ENCODE measurements at regions not wholly inside any gene's neighbourhood (a gene's known extent, or its start where the extent isn't known, plus 50 kb on each side); places are given as distances from the start of the nearest gene placed in this dataset.
"Not testable (repeated sequence)": the region's sequence is repeated elsewhere in the genome, so short reads cannot be mapped to it uniquely, and the experiment has no call there.

DNA sequence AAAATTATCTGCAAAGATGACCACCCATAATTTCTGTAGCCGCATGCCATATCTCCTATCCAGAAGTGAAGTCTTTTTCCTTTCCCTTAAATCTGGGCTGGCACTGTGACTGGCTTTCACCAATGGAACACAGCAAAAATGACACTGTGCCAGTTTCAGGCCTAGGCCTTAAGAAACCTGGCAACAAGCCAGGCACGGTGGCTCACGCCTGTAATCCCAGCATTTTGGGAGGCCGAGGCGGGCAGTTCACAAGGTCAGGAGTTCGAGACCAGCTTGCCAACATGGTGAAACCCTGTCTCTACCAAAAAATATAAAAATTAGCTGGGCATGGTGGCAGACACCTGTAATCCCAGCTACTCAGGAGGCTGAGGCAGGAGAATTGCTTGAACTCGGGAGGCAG, 120.3 kb downstream of the EFHB start:
- not testable (repeated sequence) for H3K4ac ChIP-seq (ENCODE audit: low read length); H2BK12ac ChIP-seq (ENCODE audit: low read length); H3K36me3 ChIP-seq (replicated peaks in 1 of 2; ENCODE audit: control insufficient read depth in 2 of 2, insufficient read depth in 2 of 2, low read length in 2 of 2); DNase-seq (ENCODE audit: low spot score); H2BK5ac ChIP-seq (ENCODE audit: low read length); H3K79me1 ChIP-seq (ENCODE audit: low read depth, low read length); H3K9ac ChIP-seq (ENCODE audit: low read depth, low read length, poor library complexity); H3K27me3 ChIP-seq (ENCODE audit: control insufficient read depth in 3 of 3, insufficient read depth in 3 of 3, low read depth in 1 of 3, low read length in 3 of 3); H3K4me1 ChIP-seq (ENCODE audit: control insufficient read depth in 2 of 2, insufficient read depth in 1 of 2, low read depth in 1 of 2, low read length in 2 of 2); H2BK15ac ChIP-seq (ENCODE audit: low read length); H3K4me2 ChIP-seq (ENCODE audit: insufficient read depth, low read length, poor library complexity, severe bottlenecking); H3K9me3 ChIP-seq (replicated peaks in 1 of 2; ENCODE audit: control insufficient read depth in 2 of 2, insufficient read depth in 1 of 2, low read depth in 1 of 2, low read length in 2 of 2); H4K8ac ChIP-seq (ENCODE audit: low read depth, low read length); H3K23ac ChIP-seq (ENCODE audit: low read depth, low read length, poor library complexity); H2AFZ ChIP-seq (ENCODE audit: low read length); H3K4me3 ChIP-seq (ENCODE audit: low read length in 2 of 2); H2AK5ac ChIP-seq (ENCODE audit: low read depth, low read length); H3K27ac ChIP-seq (replicated peaks; ENCODE audit: low read length); H4K91ac ChIP-seq (ENCODE audit: low read depth, low read length, poor library complexity); H2BK120ac ChIP-seq (ENCODE audit: low read depth, low read length); H3K14ac ChIP-seq (ENCODE audit: low read length); H3K18ac ChIP-seq (ENCODE audit: low read length)
- no CpG with 5 or more reads among the region's 7 CpGs for WGBS, 2 donors (ENCODE audit: extremely low coverage in 2 of 2, insufficient read length in 2 of 2, insufficient replicate concordance in 1 of 2)

DNA sequence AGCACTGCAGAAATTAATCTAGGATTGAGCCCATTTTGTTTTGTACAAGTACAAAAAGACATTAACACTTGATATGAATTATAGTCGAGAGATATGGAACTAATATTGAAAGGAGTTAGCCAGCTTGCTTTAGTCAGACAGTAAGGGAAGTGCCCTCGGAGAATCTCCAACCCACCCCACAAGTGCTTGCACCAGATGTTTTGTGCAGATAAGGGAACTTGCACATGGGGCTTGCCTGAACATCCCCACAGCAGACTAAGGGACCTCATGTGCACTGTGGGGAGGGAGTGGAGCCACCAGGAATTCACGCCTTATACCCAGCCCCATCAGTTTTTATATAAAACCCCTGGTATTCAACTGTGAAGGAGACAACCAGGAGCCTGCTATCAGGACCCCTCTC, 122.3 kb downstream of the EFHB start:
- no peak overlapping the region for H3K23ac ChIP-seq (ENCODE audit: low read depth, low read length, poor library complexity)
- no peak overlapping the region for H3K18ac ChIP-seq (ENCODE audit: low read length)
- H3K27me3 ChIP-seq (ENCODE audit: control insufficient read depth in 3 of 3, insufficient read depth in 3 of 3, low read depth in 1 of 3, low read length in 3 of 3): no peaks in the 10 kb centered on the region
- no peak overlapping the region for H3K9ac ChIP-seq (ENCODE audit: low read depth, low read length, poor library complexity)
- H3K36me3 ChIP-seq (replicated peaks in 1 of 2; ENCODE audit: control insufficient read depth in 2 of 2, insufficient read depth in 2 of 2, low read length in 2 of 2): no peaks in the 10 kb centered on the region
- H3K4me3 ChIP-seq (ENCODE audit: low read length in 2 of 2): no peak overlapping the region
- H3K9me3 ChIP-seq (replicated peaks in 1 of 2; ENCODE audit: control insufficient read depth in 2 of 2, insufficient read depth in 1 of 2, low read depth in 1 of 2, low read length in 2 of 2): no peaks in the 10 kb centered on the region
- no peak overlapping the region for H3K14ac ChIP-seq (ENCODE audit: low read length)
- no peak overlapping the region for H4K91ac ChIP-seq (ENCODE audit: low read depth, low read length, poor library complexity)
- no peak overlapping the region for H3K27ac ChIP-seq (replicated peaks; ENCODE audit: low read length)
- H4K8ac ChIP-seq (ENCODE audit: low read depth, low read length): no peak overlapping the region
- H3K4me1 ChIP-seq (ENCODE audit: control insufficient read depth in 2 of 2, insufficient read depth in 1 of 2, low read depth in 1 of 2, low read length in 2 of 2): no peaks in the 10 kb centered on the region
- no peak overlapping the region for H2AFZ ChIP-seq (ENCODE audit: low read length)
- no peak overlapping the region for H2BK120ac ChIP-seq (ENCODE audit: low read depth, low read length)
- no peak for DNase-seq (ENCODE audit: low spot score)
- no peak overlapping the region for H3K4me2 ChIP-seq (ENCODE audit: insufficient read depth, low read length, poor library complexity, severe bottlenecking)
- H2BK5ac ChIP-seq (ENCODE audit: low read length): no peak overlapping the region
- H3K79me1 ChIP-seq (ENCODE audit: low read depth, low read length): no peaks in the 10 kb centered on the region
- H3K4ac ChIP-seq (ENCODE audit: low read length): no peak overlapping the region
- WGBS, 2 donors (ENCODE audit: extremely low coverage in 2 of 2, insufficient read length in 2 of 2, insufficient replicate concordance in 1 of 2): no CpG with 5 or more reads among the region's 3 CpGs
- no peak overlapping the region for H2AK5ac ChIP-seq (ENCODE audit: low read depth, low read length)
- no peak overlapping the region for H2BK12ac ChIP-seq (ENCODE audit: low read length)
- no peak overlapping the region for H2BK15ac ChIP-seq (ENCODE audit: low read length)

DNA sequence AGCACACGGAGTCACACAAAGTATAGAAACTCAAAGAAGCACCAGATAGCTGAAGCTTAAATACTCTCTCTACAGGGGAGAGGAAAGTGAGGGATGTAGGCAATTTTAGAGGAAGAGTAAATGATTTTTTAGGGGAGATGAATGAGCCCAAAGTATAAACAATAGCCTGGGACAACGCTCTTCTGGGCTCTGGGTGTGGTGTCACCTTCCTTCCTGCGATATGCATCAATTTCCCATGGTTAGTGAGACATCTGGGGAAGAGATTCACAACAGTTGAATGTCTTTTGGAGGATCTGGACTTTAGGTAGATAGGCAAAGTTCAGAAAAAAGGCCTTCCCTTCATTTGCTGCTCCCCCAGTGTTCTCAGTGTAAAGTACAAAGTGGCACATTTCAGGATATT, 125.2 kb downstream of the EFHB start:
- no peak overlapping the region for H2BK5ac ChIP-seq (ENCODE audit: low read length)
- H2AK5ac ChIP-seq (ENCODE audit: low read depth, low read length): no peak overlapping the region
- H4K91ac ChIP-seq (ENCODE audit: low read depth, low read length, poor library complexity): no peak overlapping the region
- no peak overlapping the region for H4K8ac ChIP-seq (ENCODE audit: low read depth, low read length)
- H3K4me2 ChIP-seq (ENCODE audit: insufficient read depth, low read length, poor library complexity, severe bottlenecking): no peak overlapping the region
- no CpG with 5 or more reads among the region's 3 CpGs for WGBS, 2 donors (ENCODE audit: extremely low coverage in 2 of 2, insufficient read length in 2 of 2, insufficient replicate concordance in 1 of 2)
- no peak for DNase-seq (ENCODE audit: low spot score)
- H3K18ac ChIP-seq (ENCODE audit: low read length): no peak overlapping the region
- H2BK15ac ChIP-seq (ENCODE audit: low read length): no peak overlapping the region
- H2BK12ac ChIP-seq (ENCODE audit: low read length): no peak overlapping the region
- H3K36me3 ChIP-seq (replicated peaks in 1 of 2; ENCODE audit: control insufficient read depth in 2 of 2, insufficient read depth in 2 of 2, low read length in 2 of 2): no peaks in the 10 kb centered on the region
- no peak overlapping the region for H3K4me3 ChIP-seq (ENCODE audit: low read length in 2 of 2)
- no peak overlapping the region for H3K27ac ChIP-seq (replicated peaks; ENCODE audit: low read length)
- no peak overlapping the region for H2BK120ac ChIP-seq (ENCODE audit: low read depth, low read length)
- H3K9ac ChIP-seq (ENCODE audit: low read depth, low read length, poor library complexity): no peak overlapping the region
- no peaks in the 10 kb centered on the region for H3K27me3 ChIP-seq (ENCODE audit: control insufficient read depth in 3 of 3, insufficient read depth in 3 of 3, low read depth in 1 of 3, low read length in 3 of 3)
- no peak overlapping the region for H3K4ac ChIP-seq (ENCODE audit: low read length)
- H3K79me1 ChIP-seq (ENCODE audit: low read depth, low read length): no peaks in the 10 kb centered on the region
- H3K23ac ChIP-seq (ENCODE audit: low read depth, low read length, poor library complexity): no peak overlapping the region
- no peaks in the 10 kb centered on the region for H3K4me1 ChIP-seq (ENCODE audit: control insufficient read depth in 2 of 2, insufficient read depth in 1 of 2, low read depth in 1 of 2, low read length in 2 of 2)
- no peak overlapping the region for H3K14ac ChIP-seq (ENCODE audit: low read length)
- peaks cover 0 to 2% of the 10 kb centered on the region in 2 donors for H3K9me3 ChIP-seq (replicated peaks in 1 of 2; ENCODE audit: control insufficient read depth in 2 of 2, insufficient read depth in 1 of 2, low read depth in 1 of 2, low read length in 2 of 2)
- H2AFZ ChIP-seq (ENCODE audit: low read length): no peak overlapping the region

DNA sequence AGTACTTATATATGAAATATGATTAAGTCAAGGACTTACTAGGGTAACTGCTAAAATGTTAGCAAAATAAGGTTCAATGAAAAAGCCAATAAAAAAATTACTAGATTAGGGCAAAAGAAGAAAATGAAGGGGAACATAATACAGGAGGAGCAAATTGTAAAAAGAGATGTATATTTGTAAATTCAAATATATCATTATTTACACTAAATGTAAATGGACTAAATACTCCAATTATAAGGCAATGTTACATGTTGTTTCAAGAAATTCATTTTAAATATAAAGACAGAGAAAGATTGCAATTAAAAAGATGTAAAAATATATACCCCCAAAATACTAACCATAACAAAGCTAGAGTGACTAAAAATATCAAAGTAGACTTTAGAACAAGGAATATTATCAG, 134.1 kb downstream of the EFHB start:
- H2AK5ac ChIP-seq (ENCODE audit: low read depth, low read length): no peak overlapping the region
- H3K4me1 ChIP-seq (ENCODE audit: control insufficient read depth in 2 of 2, insufficient read depth in 1 of 2, low read depth in 1 of 2, low read length in 2 of 2): no peaks in the 10 kb centered on the region
- no peak overlapping the region for H3K4me2 ChIP-seq (ENCODE audit: insufficient read depth, low read length, poor library complexity, severe bottlenecking)
- no peak overlapping the region for H3K4me3 ChIP-seq (ENCODE audit: low read length in 2 of 2)
- H3K27me3 ChIP-seq (ENCODE audit: control insufficient read depth in 3 of 3, insufficient read depth in 3 of 3, low read depth in 1 of 3, low read length in 3 of 3): no peaks in the 10 kb centered on the region
- H2BK12ac ChIP-seq (ENCODE audit: low read length): no peak overlapping the region
- no peak overlapping the region for H2BK15ac ChIP-seq (ENCODE audit: low read length)
- H3K18ac ChIP-seq (ENCODE audit: low read length): no peak overlapping the region
- H3K9ac ChIP-seq (ENCODE audit: low read depth, low read length, poor library complexity): no peak overlapping the region
- H2BK5ac ChIP-seq (ENCODE audit: low read length): no peak overlapping the region
- H3K79me1 ChIP-seq (ENCODE audit: low read depth, low read length): no peaks in the 10 kb centered on the region
- H3K36me3 ChIP-seq (replicated peaks in 1 of 2; ENCODE audit: control insufficient read depth in 2 of 2, insufficient read depth in 2 of 2, low read length in 2 of 2): no peaks in the 10 kb centered on the region
- no peak overlapping the region for H3K14ac ChIP-seq (ENCODE audit: low read length)
- no peak overlapping the region for H2BK120ac ChIP-seq (ENCODE audit: low read depth, low read length)
- no peak overlapping the region for H4K91ac ChIP-seq (ENCODE audit: low read depth, low read length, poor library complexity)
- H3K9me3 ChIP-seq (replicated peaks in 1 of 2; ENCODE audit: control insufficient read depth in 2 of 2, insufficient read depth in 1 of 2, low read depth in 1 of 2, low read length in 2 of 2): peaks cover 0 to 7% of the 10 kb centered on the region in 2 donors
- H3K23ac ChIP-seq (ENCODE audit: low read depth, low read length, poor library complexity): no peak overlapping the region
- no peak overlapping the region for H3K27ac ChIP-seq (replicated peaks; ENCODE audit: low read length)
- H2AFZ ChIP-seq (ENCODE audit: low read length): no peak overlapping the region
- H3K4ac ChIP-seq (ENCODE audit: low read length): no peak overlapping the region
- no peak overlapping the region for H4K8ac ChIP-seq (ENCODE audit: low read depth, low read length)
- DNase-seq (ENCODE audit: low spot score): no peak
